PC-3 (cell line): ENCODE measurements at regions not wholly inside any gene's neighbourhood (a gene's known extent, or its start where the extent isn't known, plus 50 kb on each side); places are given as distances from the start of the nearest gene placed in this dataset.

Experiments used
- ATAC-seq: fragments of 200-7000 bp; cut with Tn5 transposase; 2 replicates; pipeline ENCODE4 v1.9.1; 2020; ENCODE audit warnings: mild to moderate bottlenecking, moderate library complexity
- BruUV-seq: library from RNA; stranded (reverse); fragments of 400-500 nt; replicated peaks from 2 replicates; lab custom pipeline; 2021; lab: Mats Ljungman, UMichigan
- CTCF ChIA-PET: fragments of 300-600 bp; sonication (Branson Sonifier 250); formaldehyde crosslinking; loops from one replicate; lab custom pipeline; 2022; ENCODE audit warnings: antibody characterized with exemption; lab: Charles Lee
- POLR2A ChIA-PET: fragments of 300-600 bp; sonication (Branson Sonifier 250); formaldehyde crosslinking; loops from one replicate; lab custom pipeline; 2022; ENCODE audit warnings: antibody characterized with exemption; ENCODE audit not compliant: unreplicated experiment; lab: Charles Lee
- DNase-seq: peaks from one replicate; pipeline ENCODE4 v3.0.0-alpha.2; 2015
- H2AFZ ChIP-seq: fragments of 300-600 bp; sonication (generic); 2 replicates; pipeline ENCODE4 v1.6.0; 2016; ENCODE audit warnings: antibody characterized with exemption, low read length
- H3F3A ChIP-seq: fragments of 300-600 bp; sonication (generic); one replicate; pipeline ENCODE4 v1.6.0; 2017; ENCODE audit warnings: antibody characterized with exemption, low read length, control low read depth, mild to moderate bottlenecking; ENCODE audit not compliant: unreplicated experiment
- H3K27ac ChIP-seq: fragments of 300-600 bp; sonication (generic); 2 replicates; pipeline ENCODE4 v1.5.1; 2016; ENCODE audit warnings: mild to moderate bottlenecking, low read length
- H3K27me3 ChIP-seq: fragments of 300-600 bp; sonication (generic); 2 replicates; pipeline ENCODE4 v1.6.1; 2016; ENCODE audit warnings: low read length, mixed read lengths
- H3K36me3 ChIP-seq: fragments of 300-600 bp; sonication (generic); 2 replicates; pipeline ENCODE4 v1.6.1; 2016; ENCODE audit warnings: low read depth, mixed run types, low read length, mixed read lengths
- H3K4me1 ChIP-seq: fragments of 300-600 bp; sonication (generic); 2 replicates; pipeline ENCODE4 v1.5.1; 2016; ENCODE audit warnings: low read length; ENCODE audit not compliant: insufficient read depth
- H3K4me2 ChIP-seq: fragments of 300-600 bp; sonication (generic); 2 replicates; pipeline ENCODE4 v1.6.0; 2016; ENCODE audit warnings: low read length
- H3K4me3 ChIP-seq: fragments of 300-600 bp; sonication (generic); 2 replicates; pipeline ENCODE4 v1.5.1; 2016; ENCODE audit warnings: mild to moderate bottlenecking, low read length, mixed read lengths
- H3K79me2 ChIP-seq: fragments of 300-600 bp; sonication (generic); 2 replicates; pipeline ENCODE4 v1.6.1; 2017; ENCODE audit warnings: low read length, mixed read lengths
- H3K9ac ChIP-seq: fragments of 300-600 bp; sonication (generic); 2 replicates; pipeline ENCODE4 v1.6.0; 2016; ENCODE audit warnings: mild to moderate bottlenecking, low read length
- H3K9me2 ChIP-seq: fragments of 300-600 bp; sonication (generic); replicated peaks from 2 replicates; pipeline ENCODE4 v1.6.1; 2016; ENCODE audit warnings: mixed run types, low read length, mixed read lengths
- H3K9me3 ChIP-seq: fragments of 300-600 bp; sonication (generic); 2 replicates; pipeline ENCODE4 v1.6.1; 2016; ENCODE audit warnings: low read length, mixed read lengths
- H4K20me1 ChIP-seq: fragments of 300-600 bp; sonication (generic); 2 replicates; pipeline ENCODE4 v1.6.1; 2016; ENCODE audit warnings: low read length, mixed read lengths
- CTCF ChIP-seq: fragments of 300-600 bp; sonication (generic); conservative IDR thresholded peaks from 2 replicates; pipeline ENCODE4 v1.5.1; 2017; ENCODE audit warnings: antibody characterized with exemption, low read depth, mild to moderate bottlenecking, low read length
- EZH2 ChIP-seq: fragments of 300-600 bp; sonication (generic); IDR thresholded peaks from one replicate; pipeline ENCODE4 v1.6.1; 2017; ENCODE audit warnings: antibody characterized with exemption, mild to moderate bottlenecking, low read length; ENCODE audit not compliant: unreplicated experiment
- EZH2phosphoT487 ChIP-seq: fragments of 300-600 bp; sonication (generic); IDR thresholded peaks from 2 replicates; pipeline ENCODE4 v1.6.1; 2018; ENCODE audit warnings: mild to moderate bottlenecking, antibody characterized with exemption, low read length, borderline replicate concordance
- intact Hi-C: fragments of 100-400 bp; cut with micrococcal nuclease; formaldehyde crosslinking; loops from 2 replicates; pipeline ENCODE4 v1.9.0; 2023

DNA sequence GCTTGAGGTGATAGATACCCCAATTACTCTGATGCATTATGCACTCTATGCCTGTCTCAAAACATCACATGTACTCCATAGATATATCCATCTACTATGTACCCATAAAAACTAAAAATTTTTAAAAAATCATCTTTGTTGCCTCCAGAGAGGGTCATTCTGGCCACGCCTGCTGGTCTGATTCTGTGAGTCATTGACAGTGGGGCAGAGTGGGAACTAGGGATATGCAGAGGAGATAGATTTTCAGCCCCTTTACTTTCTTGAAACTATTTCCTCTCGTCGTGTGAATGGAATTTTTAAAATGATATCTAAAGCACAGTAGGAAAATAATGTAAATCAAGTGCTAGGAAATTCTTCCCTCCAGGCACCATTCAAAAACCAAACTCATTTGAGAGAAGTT lies 715.0 kb upstream of the NRP1 start:
- H3K27ac ChIP-seq = no peak overlapping the region
- H2AFZ ChIP-seq = peak overlapping the region; percentile 2; the same call in 1 of the 2 replicates
- DNase-seq (peak; percentile 42), ATAC-seq (peak; percentile 18; the same call in 1 of the 2 replicates)
- H3K79me2 ChIP-seq = no peaks in the 10 kb centered on the region
- no peak overlapping the region for H3K4me3 ChIP-seq
- no peaks in the 10 kb centered on the region for H3K27me3 ChIP-seq
- CTCF ChIA-PET = no interaction called here
- H3K9me3 ChIP-seq = no peaks in the 10 kb centered on the region; the same call in 1 of the 2 replicates
- H3K4me2 ChIP-seq = peak overlapping the region; percentile 0; the same call in 1 of the 2 replicates
- POLR2A ChIA-PET = no interaction called here
- no TSS peak for BruUV-seq
- H3K9ac ChIP-seq = no peak overlapping the region
- intact Hi-C loops = no loop called here
- TF ChIP-seq EZH2 = no peak
- no peak for TF ChIP-seq EZH2phosphoT487
- H3K36me3 ChIP-seq = no peaks in the 10 kb centered on the region
- H3K9me2 ChIP-seq = no peaks in the 10 kb centered on the region
- H3K4me1 ChIP-seq = peaks cover 13% of the 10 kb centered on the region; the same call in 1 of the 2 replicates
- no peaks in the 10 kb centered on the region for H3F3A ChIP-seq
- no peaks in the 10 kb centered on the region for H4K20me1 ChIP-seq

DNA sequence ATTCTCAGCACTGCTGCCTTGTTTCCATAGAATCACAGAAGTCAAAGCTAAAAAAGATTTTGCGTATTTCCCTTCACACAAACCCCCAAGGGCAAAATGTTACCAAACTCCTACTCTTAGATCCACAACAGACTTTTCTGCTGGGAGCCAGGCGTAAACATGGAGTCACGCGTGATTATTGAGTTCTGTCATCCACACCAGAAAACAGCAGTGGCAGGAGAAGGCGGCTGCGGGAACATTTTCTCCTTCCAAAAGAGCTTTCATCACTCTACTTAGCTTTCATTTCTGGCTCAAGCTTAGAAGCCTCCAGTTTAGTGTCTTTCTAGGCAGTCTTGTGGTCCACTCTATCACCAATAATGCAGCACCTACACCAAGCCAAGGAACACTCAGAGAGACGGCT lies 712.9 kb upstream of the NRP1 start:
- H4K20me1 ChIP-seq = no peaks in the 10 kb centered on the region
- H3K9me3 ChIP-seq = no peaks in the 10 kb centered on the region; the same call in 1 of the 2 replicates
- peaks cover 13% of the 10 kb centered on the region; the same call in 1 of the 2 replicates for H3K4me1 ChIP-seq
- H3F3A ChIP-seq = no peaks in the 10 kb centered on the region
- no peak overlapping the region for H2AFZ ChIP-seq
- DNase-seq = no peak
- no peaks in the 10 kb centered on the region for H3K9me2 ChIP-seq
- no TSS peak for BruUV-seq
- H3K4me2 ChIP-seq = no peak overlapping the region
- H3K27ac ChIP-seq = no peak overlapping the region
- TF ChIP-seq EZH2phosphoT487 = no peak
- ChIA-PET POLR2A (no interaction called here), CTCF (no interaction called here)
- H3K9ac ChIP-seq = no peak overlapping the region
- no peaks in the 10 kb centered on the region for H3K36me3 ChIP-seq
- H3K27me3 ChIP-seq = no peaks in the 10 kb centered on the region
- no peak overlapping the region for H3K4me3 ChIP-seq
- ATAC-seq = no peak
- no peaks in the 10 kb centered on the region for H3K79me2 ChIP-seq
- intact Hi-C loops = no loop called here

- H4K20me1 ChIP-seq = no peaks in the 10 kb centered on the region
- H3K4me3 ChIP-seq = no peak overlapping the region
- H3K4me1 ChIP-seq = peaks cover 13% of the 10 kb centered on the region; the same call in 1 of the 2 replicates
- H3K36me3 ChIP-seq = no peaks in the 10 kb centered on the region
- DNase-seq = no peak
- TF ChIP-seq EZH2 (no peak), CTCF (no peak), EZH2phosphoT487 (no peak)
- no peak overlapping the region for H3K27ac ChIP-seq
- CTCF ChIA-PET = no interaction called here
- H3K9me3 ChIP-seq = no peaks in the 10 kb centered on the region; the same call in 1 of the 2 replicates
- no peaks in the 10 kb centered on the region for H3K27me3 ChIP-seq
- H3F3A ChIP-seq = no peaks in the 10 kb centered on the region
- intact Hi-C loops = no loop called here
- ATAC-seq = no peak
- H2AFZ ChIP-seq = no peak overlapping the region
- POLR2A ChIA-PET = no interaction called here
- no peak overlapping the region for H3K4me2 ChIP-seq
- no peaks in the 10 kb centered on the region for H3K79me2 ChIP-seq
- no TSS peak for BruUV-seq
- H3K9me2 ChIP-seq = no peaks in the 10 kb centered on the region
- no peak overlapping the region for H3K9ac ChIP-seq
These were observed 712.1 kb upstream of the NRP1 start for GRCh38 chr10:34046506-34047034.
